ENCODE measurements at regions not wholly inside any gene's neighbourhood (a gene's known extent, or its start where the extent isn't known, plus 50 kb on each side); places are given as distances from the start of the nearest gene placed in this dataset.

DNA sequence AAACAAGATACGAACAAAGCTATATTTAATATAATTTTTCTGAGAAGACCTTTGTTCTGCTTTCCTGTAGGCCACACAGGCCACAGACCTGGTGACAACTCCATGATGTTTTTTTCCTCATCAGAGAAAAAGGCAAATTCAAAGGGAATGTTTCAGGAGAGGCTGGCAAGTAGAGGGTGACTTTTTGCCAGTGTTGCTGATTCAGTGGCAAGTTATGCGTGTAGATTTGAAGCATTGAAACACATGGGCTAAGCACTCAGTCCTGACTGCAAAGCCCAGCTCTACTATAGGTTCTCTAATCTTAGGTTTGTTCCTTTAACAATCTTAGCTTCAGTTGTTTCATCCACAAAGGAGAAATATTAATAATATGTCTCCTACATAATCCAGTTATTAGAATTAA is 499.8 kb downstream of the SUCLG1 start:
- H3K4me2 ChIP-seq (ENCODE audit: low read depth, low read length): no peak overlapping the region
- no peak for DNase-seq
- TF ChIP-seq EZH2 (optimal IDR thresholded peaks at IDR 0.05; ENCODE audit: low read depth, low read length) (no peak), EZH2phosphoT487 (IDR thresholded peaks at IDR 0.05; ENCODE audit: low read length) (no peak)
- TF ChIP-seq, protein P1, sequence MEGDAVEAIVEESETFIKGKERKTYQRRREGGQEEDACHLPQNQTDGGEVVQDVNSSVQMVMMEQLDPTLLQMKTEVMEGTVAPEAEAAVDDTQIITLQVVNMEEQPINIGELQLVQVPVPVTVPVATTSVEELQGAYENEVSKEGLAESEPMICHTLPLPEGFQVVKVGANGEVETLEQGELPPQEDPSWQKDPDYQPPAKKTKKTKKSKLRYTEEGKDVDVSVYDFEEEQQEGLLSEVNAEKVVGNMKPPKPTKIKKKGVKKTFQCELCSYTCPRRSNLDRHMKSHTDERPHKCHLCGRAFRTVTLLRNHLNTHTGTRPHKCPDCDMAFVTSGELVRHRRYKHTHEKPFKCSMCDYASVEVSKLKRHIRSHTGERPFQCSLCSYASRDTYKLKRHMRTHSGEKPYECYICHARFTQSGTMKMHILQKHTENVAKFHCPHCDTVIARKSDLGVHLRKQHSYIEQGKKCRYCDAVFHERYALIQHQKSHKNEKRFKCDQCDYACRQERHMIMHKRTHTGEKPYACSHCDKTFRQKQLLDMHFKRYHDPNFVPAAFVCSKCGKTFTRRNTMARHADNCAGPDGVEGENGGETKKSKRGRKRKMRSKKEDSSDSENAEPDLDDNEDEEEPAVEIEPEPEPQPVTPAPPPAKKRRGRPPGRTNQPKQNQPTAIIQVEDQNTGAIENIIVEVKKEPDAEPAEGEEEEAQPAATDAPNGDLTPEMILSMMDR (IDR thresholded peaks at IDR 0.05; ENCODE audit: low read length): no peak
- H3K79me2 ChIP-seq (ENCODE audit: low read length): no peaks in the 10 kb centered on the region
- no peaks in the 10 kb centered on the region for H3K27me3 ChIP-seq (replicated peaks; ENCODE audit: insufficient read depth, low read length)
- H3K4me1 ChIP-seq (ENCODE audit: low read length): no peaks in the 10 kb centered on the region
- no peak overlapping the region for H2AFZ ChIP-seq (ENCODE audit: low read length)
- no peak overlapping the region for H3K4me3 ChIP-seq (ENCODE audit: low read length)
- H3K9me2 ChIP-seq (replicated peaks; ENCODE audit: insufficient read depth, low read length): no peaks in the 10 kb centered on the region
- H3K9me3 ChIP-seq (replicated peaks; ENCODE audit: insufficient read depth, low read length): no peaks in the 10 kb centered on the region
- H3K36me3 ChIP-seq (replicated peaks; ENCODE audit: insufficient read depth, low read length): no peaks in the 10 kb centered on the region
- H3K27ac ChIP-seq (ENCODE audit: low read length): no peak overlapping the region
- no peaks in the 10 kb centered on the region for H4K20me1 ChIP-seq (ENCODE audit: insufficient read depth, low read length)
- H3F3A ChIP-seq (ENCODE audit: insufficient read depth, low read length): no peaks in the 10 kb centered on the region
- no peak overlapping the region for H3K9ac ChIP-seq (ENCODE audit: low read length)

DNA sequence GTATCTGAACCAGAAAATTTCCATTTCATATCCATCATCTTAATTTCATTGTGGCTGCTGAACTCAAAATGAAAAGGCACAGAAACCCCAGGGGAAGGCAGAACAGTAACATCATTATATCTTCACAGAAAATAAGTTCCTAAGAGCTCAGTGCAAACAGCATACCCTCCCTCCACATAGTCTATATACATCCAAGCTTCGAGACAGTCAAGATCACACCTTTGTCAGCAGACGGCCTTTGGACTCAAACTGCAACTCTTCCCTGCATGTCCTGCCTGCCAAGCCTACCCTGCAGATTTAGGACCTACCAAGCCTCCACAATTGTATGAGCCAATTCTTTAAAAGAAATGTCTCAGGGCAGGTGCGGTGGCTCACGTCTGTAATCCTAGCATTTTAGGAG is 502.1 kb downstream of the SUCLG1 start:
- no peaks in the 10 kb centered on the region for H3K27me3 ChIP-seq (replicated peaks; ENCODE audit: insufficient read depth, low read length)
- no peaks in the 10 kb centered on the region for H3K36me3 ChIP-seq (replicated peaks; ENCODE audit: insufficient read depth, low read length)
- no peaks in the 10 kb centered on the region for H3K9me2 ChIP-seq (replicated peaks; ENCODE audit: insufficient read depth, low read length)
- H3K27ac ChIP-seq (ENCODE audit: low read length): no peak overlapping the region
- H3K9ac ChIP-seq (ENCODE audit: low read length): no peak overlapping the region
- H3K4me2 ChIP-seq (ENCODE audit: low read depth, low read length): no peak overlapping the region
- no peaks in the 10 kb centered on the region for H3K4me1 ChIP-seq (ENCODE audit: low read length)
- no peaks in the 10 kb centered on the region for H4K20me1 ChIP-seq (ENCODE audit: insufficient read depth, low read length)
- no peaks in the 10 kb centered on the region for H3K9me3 ChIP-seq (replicated peaks; ENCODE audit: insufficient read depth, low read length)
- H3K4me3 ChIP-seq (ENCODE audit: low read length): no peak overlapping the region
- no peaks in the 10 kb centered on the region for H3F3A ChIP-seq (ENCODE audit: insufficient read depth, low read length)
- DNase-seq: no peak
- H3K79me2 ChIP-seq (ENCODE audit: low read length): no peaks in the 10 kb centered on the region
- H2AFZ ChIP-seq (ENCODE audit: low read length): no peak overlapping the region
- no peak for TF ChIP-seq EZH2 (optimal IDR thresholded peaks at IDR 0.05; ENCODE audit: low read depth, low read length)
- no peak for TF ChIP-seq EZH2phosphoT487 (IDR thresholded peaks at IDR 0.05; ENCODE audit: low read length)
- TF ChIP-seq, protein P1 (IDR thresholded peaks at IDR 0.05; ENCODE audit: low read length): no peak

DNA sequence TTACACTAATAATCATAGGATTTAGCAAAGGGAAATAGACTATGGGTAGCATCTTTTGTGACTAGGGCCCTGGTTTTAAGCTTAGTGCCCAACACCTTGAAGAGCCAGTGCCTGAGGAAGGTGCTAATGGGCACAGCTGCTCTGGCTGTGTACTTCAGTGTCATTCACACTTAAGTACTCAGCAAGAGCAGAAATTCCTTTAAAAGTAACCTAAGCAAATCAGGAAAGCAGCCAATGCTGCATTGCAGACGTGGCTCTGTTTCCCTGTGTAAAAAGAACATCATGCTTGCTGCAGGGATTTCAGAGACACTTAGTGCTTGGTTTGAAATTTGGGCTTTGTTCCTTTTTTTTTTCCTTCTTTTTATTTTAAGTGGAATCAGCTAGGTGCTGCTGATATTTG is 505.4 kb downstream of the SUCLG1 start:
- no peak overlapping the region for H3K4me3 ChIP-seq (ENCODE audit: low read length)
- no peaks in the 10 kb centered on the region for H3F3A ChIP-seq (ENCODE audit: insufficient read depth, low read length)
- no peak overlapping the region for H3K9ac ChIP-seq (ENCODE audit: low read length)
- H3K9me3 ChIP-seq (replicated peaks; ENCODE audit: insufficient read depth, low read length): no peaks in the 10 kb centered on the region
- no peaks in the 10 kb centered on the region for H3K9me2 ChIP-seq (replicated peaks; ENCODE audit: insufficient read depth, low read length)
- no peaks in the 10 kb centered on the region for H4K20me1 ChIP-seq (ENCODE audit: insufficient read depth, low read length)
- no peak for DNase-seq
- H2AFZ ChIP-seq (ENCODE audit: low read length): no peak overlapping the region
- no peaks in the 10 kb centered on the region for H3K36me3 ChIP-seq (replicated peaks; ENCODE audit: insufficient read depth, low read length)
- H3K27me3 ChIP-seq (replicated peaks; ENCODE audit: insufficient read depth, low read length): no peaks in the 10 kb centered on the region
- H3K4me2 ChIP-seq (ENCODE audit: low read depth, low read length): no peak overlapping the region
- H3K79me2 ChIP-seq (ENCODE audit: low read length): no peaks in the 10 kb centered on the region
- no peak for TF ChIP-seq EZH2 (optimal IDR thresholded peaks at IDR 0.05; ENCODE audit: low read depth, low read length)
- TF ChIP-seq EZH2phosphoT487 (IDR thresholded peaks at IDR 0.05; ENCODE audit: low read length): no peak
- TF ChIP-seq, protein P1 (IDR thresholded peaks at IDR 0.05; ENCODE audit: low read length): no peak
- no peak overlapping the region for H3K27ac ChIP-seq (ENCODE audit: low read length)
- H3K4me1 ChIP-seq (ENCODE audit: low read length): no peaks in the 10 kb centered on the region
